ENCODE measurements at regions not wholly inside any gene's neighbourhood (a gene's known extent, or its start where the extent isn't known, plus 50 kb on each side); places are given as distances from the start of the nearest gene placed in this dataset.

GRCh38 chr1:38718031-38718430 is 141.5 kb downstream of the RRAGC start:
- no peak for DNase-seq (ENCODE audit: low read depth)

- DNase-seq (ENCODE audit: low read depth): no peak
These were observed 143.3 kb downstream of the RRAGC start for GRCh38 chr1:38716229-38716628.

- DNase-seq (ENCODE audit: low read depth): no peak
These were observed 144.2 kb downstream of the RRAGC start for GRCh38 chr1:38715415-38715814.

- DNase-seq (ENCODE audit: low read depth): no peak
These were observed 147.5 kb downstream of the RRAGC start for GRCh38 chr1:38712046-38712445.

- DNase-seq (ENCODE audit: low read depth): no peak
These were observed 150.8 kb downstream of the RRAGC start for GRCh38 chr1:38708701-38709258.

GRCh38 chr1:38701088-38701487 is 158.5 kb downstream of the RRAGC start:
- DNase-seq (ENCODE audit: low read depth): no peak

GRCh38 chr1:38700077-38700470 is 159.5 kb downstream of the RRAGC start:
- DNase-seq (ENCODE audit: low read depth): no peak

- no peak for DNase-seq (ENCODE audit: low read depth)
These were observed 160.1 kb downstream of the RRAGC start for GRCh38 chr1:38699330-38700076.

- no peak for DNase-seq (ENCODE audit: low read depth)
These were observed 162.2 kb downstream of the RRAGC start for GRCh38 chr1:38697387-38697786.

GRCh38 chr1:38696371-38696770 is 163.2 kb downstream of the RRAGC start:
- DNase-seq (ENCODE audit: low read depth): no peak

- DNase-seq (ENCODE audit: low read depth): no peak
These were observed 165.8 kb downstream of the RRAGC start for GRCh38 chr1:38693759-38694158.

GRCh38 chr1:38693031-38693430 is 166.5 kb downstream of the RRAGC start:
- no peak for DNase-seq (ENCODE audit: low read depth)

- peak; percentile 3 for DNase-seq (ENCODE audit: low read depth)
These were observed 168.7 kb downstream of the RRAGC start for GRCh38 chr1:38690790-38691449.

GRCh38 chr1:38686927-38687255 is 172.7 kb downstream of the RRAGC start:
- DNase-seq (ENCODE audit: low read depth): no peak

GRCh38 chr1:38686167-38686926 is 173.2 kb downstream of the RRAGC start:
- DNase-seq (ENCODE audit: low read depth): no peak

GRCh38 chr1:38685388-38685787 is 174.2 kb downstream of the RRAGC start:
- DNase-seq (ENCODE audit: low read depth): no peak

- DNase-seq (ENCODE audit: low read depth): peak; percentile 3
These were observed 178.6 kb downstream of the RRAGC start for GRCh38 chr1:38680801-38681510.

GRCh38 chr1:38677756-38678155 is 181.8 kb downstream of the RRAGC start:
- DNase-seq (ENCODE audit: low read depth): no peak

- DNase-seq (ENCODE audit: low read depth): no peak
These were observed 182.3 kb downstream of the RRAGC start for GRCh38 chr1:38677311-38677710.

GRCh38 chr1:38672692-38673091 is 186.9 kb downstream of the RRAGC start:
- no peak for DNase-seq (ENCODE audit: low read depth)

GRCh38 chr1:38671221-38671620 is 188.4 kb downstream of the RRAGC start:
- DNase-seq (ENCODE audit: low read depth): no peak

- DNase-seq (ENCODE audit: low read depth): no peak
These were observed 188.9 kb downstream of the RRAGC start for GRCh38 chr1:38670544-38671122.

Data from EH (cell line).